ENCODE measurements at regions not wholly inside any gene's neighbourhood (a gene's known extent, or its start where the extent isn't known, plus 50 kb on each side); places are given as distances from the start of the nearest gene placed in this dataset.

DNA sequence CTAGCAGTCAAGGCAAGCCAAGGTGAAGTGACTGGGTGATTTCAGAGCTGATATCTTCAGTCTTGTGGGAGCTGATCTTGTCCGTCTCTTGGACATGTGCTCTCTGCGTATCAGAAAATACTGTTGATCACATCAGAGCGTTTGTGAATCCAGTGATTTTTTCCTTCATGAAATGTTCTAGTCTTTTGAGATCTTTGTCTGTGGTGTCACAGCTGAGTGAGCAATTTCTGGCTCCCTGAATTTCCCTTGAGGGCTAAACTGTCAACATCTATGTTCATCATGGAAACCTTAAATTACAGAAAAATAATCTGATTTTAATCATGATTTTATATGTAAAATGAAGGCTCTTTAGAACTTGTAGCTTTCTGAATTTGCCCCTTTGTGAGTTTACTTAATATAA is 432.0 kb downstream of the CCDC85A start:
- DNase-seq (ENCODE audit: low read depth), result peak; percentile 24

DNA sequence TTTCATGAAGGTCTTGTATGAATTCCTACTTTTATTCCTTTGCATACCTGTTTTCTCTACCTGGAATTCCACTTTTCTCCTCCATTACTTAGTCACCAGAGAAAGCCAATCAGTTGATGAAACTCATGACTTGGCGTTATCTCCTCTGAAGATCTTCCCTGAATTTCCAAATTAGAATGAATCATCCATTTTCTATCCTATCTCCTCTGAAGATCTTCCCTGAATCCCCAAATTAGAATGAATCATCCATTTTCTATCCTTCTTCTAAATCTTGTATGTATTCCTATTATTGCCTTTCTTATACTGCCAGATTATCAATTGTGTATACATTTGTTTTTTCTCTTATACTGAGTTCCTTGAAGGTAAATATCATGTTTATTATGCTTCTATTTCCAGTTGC is 440.4 kb downstream of the CCDC85A start:
- DNase-seq (ENCODE audit: low read depth), result peak; percentile 33

- no peak for DNase-seq (ENCODE audit: low read depth)
These were observed 443.1 kb downstream of the CCDC85A start for GRCh38 chr2:56626927-56627326.

DNA sequence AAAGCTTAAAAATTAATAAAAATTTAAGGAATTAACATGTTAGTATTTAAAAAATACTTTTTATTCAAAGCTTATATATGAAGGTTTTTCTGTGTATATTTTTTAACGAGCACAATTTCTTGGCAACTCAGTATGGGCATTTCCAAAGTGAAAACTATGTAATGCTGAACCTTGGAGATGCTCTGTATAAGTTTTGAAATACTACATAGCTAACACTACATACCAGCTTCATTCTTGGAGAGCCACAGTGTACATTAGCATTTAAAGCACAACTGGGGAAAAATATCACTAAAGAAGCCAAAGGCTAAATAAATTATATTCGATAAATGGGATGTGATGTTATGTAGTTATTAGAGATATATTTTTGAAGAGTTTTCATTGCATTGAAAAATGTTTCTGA is 446.5 kb downstream of the CCDC85A start:
- DNase-seq (ENCODE audit: low read depth), result no peak

DNA sequence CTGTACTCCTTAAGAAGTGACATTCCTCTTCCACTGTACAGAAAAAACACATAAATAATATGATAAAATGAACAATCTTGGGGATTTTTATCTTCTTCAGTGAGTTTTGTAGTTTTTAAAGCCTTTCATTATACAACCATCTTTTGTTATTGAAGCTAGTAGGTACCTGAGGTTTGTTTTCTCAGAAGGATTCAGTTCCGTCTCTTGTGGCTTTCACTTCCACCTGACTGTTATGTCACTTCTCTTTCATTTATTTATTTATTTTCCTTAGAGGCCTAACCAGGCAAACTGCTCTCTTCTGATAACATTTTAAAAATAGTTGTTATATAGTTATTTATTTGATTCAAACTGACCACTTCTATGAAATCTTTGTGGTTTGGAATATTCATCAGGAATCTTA is 464.2 kb downstream of the CCDC85A start:
- no peak for DNase-seq (ENCODE audit: low read depth)

- DNase-seq (ENCODE audit: low read depth), result no peak
These were observed 465.0 kb downstream of the CCDC85A start for GRCh38 chr2:56648802-56649201.

GRCh38 chr2:56654936-56655335 is 471.1 kb downstream of the CCDC85A start:
- no peak for DNase-seq (ENCODE audit: low read depth)

DNA sequence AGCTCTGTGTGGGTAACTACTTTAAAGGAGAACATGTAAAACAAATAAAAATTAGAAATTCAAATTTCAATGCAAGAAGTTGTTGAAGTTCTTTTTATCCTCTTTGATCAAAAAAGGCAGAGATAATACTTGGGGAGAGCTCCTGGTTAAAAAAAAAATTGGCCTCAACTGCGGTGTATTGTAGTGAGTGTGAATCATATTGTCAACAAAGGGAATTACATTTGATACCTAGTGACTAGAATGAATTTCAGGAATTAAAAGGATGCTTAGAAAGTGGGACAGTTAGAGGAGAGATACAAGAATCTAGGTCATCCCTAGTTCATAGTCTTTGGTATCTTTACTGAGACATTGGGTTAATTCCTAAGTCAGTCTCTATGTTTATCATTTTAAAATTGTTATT is 473.0 kb downstream of the CCDC85A start:
- DNase-seq (ENCODE audit: low read depth), result no peak

DNA sequence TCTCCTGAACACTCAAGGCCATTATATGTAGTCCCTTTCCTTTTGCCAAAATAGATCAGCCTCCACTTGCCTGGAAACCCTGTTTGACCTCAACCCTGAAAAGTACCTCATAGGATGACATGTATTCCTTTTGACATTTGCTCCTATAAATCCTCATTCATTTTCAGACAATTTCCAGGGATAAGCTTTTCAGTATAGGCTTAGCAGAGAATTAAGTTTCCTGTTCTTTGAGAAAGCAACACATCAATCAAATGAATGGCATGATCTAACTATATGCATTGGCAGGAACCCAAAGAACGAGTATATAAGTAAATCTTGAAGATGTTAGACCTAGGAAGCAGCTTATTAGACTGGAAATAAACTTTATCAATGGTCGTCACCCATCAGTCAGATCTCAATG is 483.0 kb downstream of the CCDC85A start:
- no peak for DNase-seq (ENCODE audit: low read depth)

DNA sequence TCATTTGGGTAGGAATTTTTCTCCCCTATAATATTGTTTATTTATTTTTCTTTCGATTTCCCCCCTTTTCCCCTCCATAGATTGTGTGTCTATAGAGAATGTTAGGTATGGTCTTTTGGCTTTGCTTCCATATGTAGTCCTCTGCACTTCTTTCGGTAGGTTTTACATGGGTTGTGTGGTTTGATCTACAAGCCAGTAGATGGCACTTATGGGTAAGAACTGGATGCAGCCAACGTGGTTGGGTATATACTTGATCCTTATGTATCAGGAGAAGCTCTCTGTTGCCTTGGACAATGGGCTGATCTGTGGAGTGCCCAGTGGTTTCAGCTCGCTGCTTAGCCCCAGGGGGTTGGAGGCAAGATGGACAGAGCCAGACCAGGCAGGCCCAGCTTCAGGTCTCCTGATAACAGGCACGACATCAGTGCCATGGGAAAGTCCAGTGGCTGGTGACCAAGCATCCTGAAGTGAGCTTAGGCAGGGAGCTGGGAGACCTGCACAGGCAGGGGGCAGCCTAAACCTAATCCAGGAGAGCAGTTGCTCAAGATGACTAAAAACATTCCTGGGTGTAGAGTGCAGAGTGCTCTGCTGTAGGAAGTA is 488.3 kb downstream of the CCDC85A start:
- peak; percentile 58 for DNase-seq (ENCODE audit: low read depth)

DNA sequence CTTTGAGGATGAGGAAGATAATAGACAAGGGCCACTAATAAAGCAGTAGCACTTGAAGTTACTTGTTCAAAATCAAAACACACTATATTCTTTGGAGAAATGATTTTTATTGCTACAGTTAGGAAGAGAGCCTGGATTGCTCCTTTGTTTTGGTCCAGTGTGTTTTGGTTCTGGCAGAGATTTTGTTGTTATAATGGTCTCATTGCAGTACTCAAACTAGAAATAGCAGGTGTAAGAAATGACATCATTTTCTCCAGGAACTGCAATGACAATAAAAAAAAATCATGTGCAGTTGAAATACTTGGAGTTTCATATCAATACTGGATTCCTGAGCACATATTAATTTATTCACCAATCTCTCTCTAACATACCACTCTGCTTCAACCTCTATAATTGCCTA is 490.3 kb downstream of the CCDC85A start:
- no peak for DNase-seq (ENCODE audit: low read depth)

GRCh38 chr2:56676966-56677365 is 493.2 kb downstream of the CCDC85A start:
- no peak for DNase-seq (ENCODE audit: low read depth)

GRCh38 chr2:56680971-56681631 is 497.3 kb downstream of the CCDC85A start:
- peak; percentile 85 for DNase-seq (ENCODE audit: low read depth)

GRCh38 chr2:56681659-56682396 is 498.0 kb downstream of the CCDC85A start:
- peak; percentile 76 for DNase-seq (ENCODE audit: low read depth)

GRCh38 chr2:56682397-56682760 is 498.6 kb downstream of the CCDC85A start:
- no peak for DNase-seq (ENCODE audit: low read depth)

DNA sequence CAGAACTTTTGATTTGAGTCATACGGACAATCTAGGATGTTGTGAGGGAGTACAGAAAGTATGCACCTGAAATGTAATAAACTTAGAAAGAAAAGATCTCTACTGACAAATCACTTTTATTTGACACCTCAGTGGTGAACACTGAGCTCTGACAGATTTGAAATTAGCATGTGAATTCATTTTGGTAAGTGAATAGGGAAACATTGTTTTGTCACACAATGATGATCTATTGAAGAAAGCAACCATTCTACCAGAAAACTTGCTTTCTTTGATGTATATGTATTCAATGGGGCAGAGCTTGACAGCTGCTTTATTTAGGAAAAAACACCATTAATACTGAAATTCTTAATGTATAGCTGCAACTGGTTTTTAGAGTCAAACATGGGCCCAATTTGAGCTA is 500.5 kb downstream of the CCDC85A start:
- no peak for DNase-seq (ENCODE audit: low read depth)

DNA sequence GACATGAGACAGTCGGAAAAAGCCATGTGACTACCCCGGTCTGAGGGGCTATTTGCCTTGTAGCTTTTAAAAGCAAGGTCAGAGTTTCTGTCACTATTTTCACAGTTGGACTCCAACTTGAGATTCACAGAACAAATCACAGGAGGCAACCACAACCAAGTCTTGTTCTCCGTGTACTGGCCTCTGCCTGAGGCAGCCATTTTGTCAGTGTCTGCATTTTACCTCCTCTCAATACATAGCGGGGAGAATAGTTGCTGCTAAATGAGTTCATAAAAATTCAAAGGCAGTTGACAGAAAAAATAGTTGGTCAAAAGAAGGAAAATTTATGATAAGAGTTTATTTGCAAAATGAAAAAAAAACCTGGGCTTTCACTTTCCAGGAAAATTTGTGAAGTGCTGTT is 501.4 kb downstream of the CCDC85A start:
- DNase-seq (ENCODE audit: low read depth), result no peak

DNA sequence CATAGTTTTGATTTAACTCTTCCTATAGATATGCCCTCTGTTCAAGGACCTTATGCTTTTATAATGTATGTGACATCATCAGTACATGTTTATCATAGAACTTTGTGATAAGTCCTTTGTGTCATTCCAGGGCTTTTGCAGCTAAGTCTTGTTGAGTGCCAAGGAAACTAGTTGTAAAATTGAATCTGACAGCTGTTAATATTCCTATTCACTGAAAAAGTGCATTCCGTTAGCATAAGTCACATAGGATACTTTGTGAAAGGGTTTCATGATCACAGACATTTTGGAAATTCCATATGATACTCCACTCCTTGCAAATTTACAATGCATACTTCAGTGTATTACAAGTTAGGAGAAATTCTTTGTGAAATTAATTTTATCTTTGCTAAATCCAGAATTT is 503.4 kb downstream of the CCDC85A start:
- peak; percentile 34 for DNase-seq (ENCODE audit: low read depth)

DNA sequence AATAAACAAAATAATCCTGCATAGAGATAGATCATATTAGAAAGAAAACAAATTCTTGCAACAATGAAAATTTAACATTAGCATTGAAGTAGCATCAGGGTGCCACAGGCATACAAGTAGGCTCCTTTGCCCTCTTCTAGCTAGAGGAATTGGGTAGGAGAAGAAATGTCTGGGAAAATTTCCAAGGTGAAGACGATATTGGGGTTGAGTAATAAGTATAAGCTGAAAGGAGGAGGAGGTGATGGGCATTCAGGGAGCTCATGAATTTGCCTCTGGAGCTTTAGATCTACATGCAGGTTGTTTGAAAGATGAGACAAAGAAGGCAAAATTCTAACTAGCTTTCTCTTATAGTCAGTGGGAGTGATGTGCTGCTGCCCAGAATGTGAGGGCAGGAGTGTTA is 504.9 kb downstream of the CCDC85A start:
- DNase-seq (ENCODE audit: low read depth), result no peak

DNA sequence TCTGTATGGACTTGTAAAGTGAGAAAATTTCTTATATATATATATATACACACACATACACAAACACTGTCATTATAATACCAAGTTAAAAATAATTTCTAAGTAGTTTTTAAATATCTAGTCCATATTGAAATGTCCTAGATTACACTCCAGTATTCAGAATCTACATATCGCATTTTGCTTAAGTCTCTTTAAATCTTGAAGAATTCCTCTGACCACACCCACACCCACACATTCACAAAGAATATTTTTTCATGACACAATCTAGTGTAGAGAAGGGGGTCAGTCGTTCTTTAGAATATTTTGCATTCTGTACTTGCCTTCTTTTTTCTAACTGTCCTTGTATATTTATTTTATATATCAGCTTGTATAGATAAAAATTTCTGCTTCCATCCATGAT is 509.7 kb downstream of the CCDC85A start:
- no peak for DNase-seq (ENCODE audit: low read depth)

DNA sequence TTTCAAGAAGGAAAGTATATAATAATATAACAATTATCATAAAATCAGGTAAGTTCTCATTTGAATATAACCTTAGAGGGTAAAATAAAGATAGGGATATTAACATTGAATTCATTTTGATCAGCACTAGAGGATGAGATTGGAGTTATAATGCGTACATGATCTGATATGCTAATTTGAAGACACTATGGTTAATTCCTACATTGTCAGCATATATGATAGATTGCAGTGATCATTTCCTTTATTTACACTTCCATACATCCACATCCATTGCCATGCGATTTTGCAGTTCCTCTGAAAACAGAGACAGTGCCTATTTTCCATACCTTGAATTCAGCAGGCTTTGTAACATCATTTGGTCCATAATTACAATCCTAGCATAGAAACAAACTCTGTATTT is 519.2 kb downstream of the CCDC85A start:
- no peak for DNase-seq (ENCODE audit: low read depth)

GRCh38 chr2:56705713-56706112 is 521.9 kb downstream of the CCDC85A start:
- no peak for DNase-seq (ENCODE audit: low read depth)

GRCh38 chr2:56707218-56707617 is 523.4 kb downstream of the CCDC85A start:
- no peak for DNase-seq (ENCODE audit: low read depth)

Data from RPMI7951 (cell line).